ENCODE measurements at regions not wholly inside any gene's neighbourhood (a gene's known extent, or its start where the extent isn't known, plus 50 kb on each side); places are given as distances from the start of the nearest gene placed in this dataset.

DNA sequence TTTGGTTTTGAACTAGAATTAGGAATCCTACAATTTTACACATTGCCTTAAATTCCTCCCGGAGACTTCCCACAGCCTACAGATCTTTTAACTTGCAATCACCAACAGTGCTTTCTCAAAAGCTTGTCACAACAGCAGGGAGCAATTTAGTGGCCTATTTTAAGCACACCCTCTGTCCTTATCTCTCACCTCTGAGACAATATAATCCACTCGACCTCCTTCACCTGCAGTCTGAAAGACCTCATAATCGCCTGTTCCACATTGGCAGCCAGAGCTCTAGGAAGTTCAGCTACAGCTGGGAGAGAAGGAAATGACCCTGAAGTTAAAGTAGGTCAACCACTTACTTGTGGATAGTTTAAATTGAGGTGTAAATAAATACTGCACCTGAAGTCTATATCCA, 249.7 kb upstream of the DLGAP1 start:
- TF ChIP-seq CTCF (IDR thresholded peaks at IDR 0.05) (no peak), POLR2A (IDR thresholded peaks at IDR 0.05) (no peak)
